NCI-H2196 (cell line): ENCODE measurements at regions not wholly inside any gene's neighbourhood (a gene's known extent, or its start where the extent isn't known, plus 50 kb on each side); places are given as distances from the start of the nearest gene placed in this dataset.

Experiments
- DNase-seq: peaks from one replicate; lab custom pipeline; 2025; ENCODE audit not compliant: unreplicated experiment; lab: John Stamatoyannopoulos, UW

DNA sequence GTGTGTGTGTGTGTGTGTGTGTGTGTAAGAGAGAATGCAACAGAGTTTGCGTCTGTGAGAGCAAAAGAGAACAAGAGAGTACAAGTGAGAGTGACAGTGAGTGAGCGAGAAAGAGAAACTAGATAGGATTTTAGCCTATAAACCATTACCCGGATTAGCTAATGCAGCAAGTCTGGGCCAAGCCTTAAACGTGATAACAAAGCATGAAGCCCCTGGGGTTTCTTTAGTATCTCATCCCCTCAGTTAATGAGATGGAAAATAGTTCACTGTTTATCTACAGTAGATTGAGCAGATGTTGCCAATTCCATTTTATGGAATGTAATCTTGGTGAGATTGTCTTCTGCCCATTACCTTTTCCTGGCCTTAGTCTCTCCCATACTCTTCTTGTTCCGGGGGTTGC is 114.5 kb downstream of the MAT2B start:
- DNase-seq, result no peak

DNA sequence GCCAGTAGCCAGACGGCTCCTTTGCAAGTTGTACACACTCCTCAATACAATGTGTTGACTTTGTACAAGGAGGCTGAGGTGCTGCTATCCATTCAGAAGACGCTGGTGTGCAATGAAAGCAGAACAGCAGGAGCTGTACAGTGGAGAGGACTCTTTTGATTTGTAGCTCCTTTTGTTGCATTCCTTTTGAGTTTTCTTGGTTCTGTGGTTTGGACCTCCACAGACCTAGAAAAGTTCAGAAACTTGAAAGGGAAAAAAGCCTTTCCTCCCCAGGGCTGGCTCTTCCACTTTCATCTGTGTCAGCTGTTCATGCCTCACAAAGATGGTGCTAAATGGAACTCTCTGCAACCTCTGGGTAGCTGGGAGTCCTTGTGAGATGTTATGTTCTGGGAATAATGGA is 117.4 kb downstream of the MAT2B start:
- DNase-seq, result no peak

DNA sequence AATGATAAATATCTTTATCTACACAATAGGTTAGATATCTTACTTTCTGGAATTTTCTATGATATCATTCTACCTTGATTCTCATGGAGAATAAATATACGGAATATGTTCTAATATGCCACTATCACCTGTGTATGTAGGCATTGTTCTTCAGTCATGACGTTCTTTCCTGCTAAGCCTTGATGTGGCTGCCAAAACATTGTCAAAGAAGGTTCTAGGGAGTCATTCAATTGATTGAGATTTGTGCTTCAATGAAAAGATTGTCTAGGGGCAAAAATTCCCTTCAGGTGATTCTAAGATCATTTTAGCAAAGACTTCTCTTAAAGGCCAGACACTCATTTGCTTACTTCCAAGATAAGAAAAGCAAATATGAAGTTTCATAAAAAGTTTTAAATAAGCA is 118.1 kb downstream of the MAT2B start:
- no peak for DNase-seq

DNA sequence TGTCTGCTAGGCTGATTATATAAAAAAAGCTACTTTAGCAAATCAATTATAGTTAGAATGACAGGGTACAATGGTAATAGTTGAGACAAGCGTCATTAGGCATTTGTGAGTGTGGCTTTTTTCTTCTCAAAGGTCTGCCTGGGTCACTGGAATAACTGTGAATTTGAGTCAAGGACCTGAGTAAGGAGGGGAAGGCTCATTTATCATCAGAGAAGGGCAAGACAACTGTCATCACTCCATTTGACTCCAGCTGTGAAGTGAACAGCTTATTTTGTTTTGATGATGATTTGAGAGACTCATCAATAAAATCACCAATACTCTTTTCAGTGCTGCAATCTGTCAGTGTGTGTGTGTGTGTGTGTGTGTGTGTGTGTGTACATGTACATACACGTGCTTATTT is 118.6 kb downstream of the MAT2B start:
- DNase-seq, result no peak

DNA sequence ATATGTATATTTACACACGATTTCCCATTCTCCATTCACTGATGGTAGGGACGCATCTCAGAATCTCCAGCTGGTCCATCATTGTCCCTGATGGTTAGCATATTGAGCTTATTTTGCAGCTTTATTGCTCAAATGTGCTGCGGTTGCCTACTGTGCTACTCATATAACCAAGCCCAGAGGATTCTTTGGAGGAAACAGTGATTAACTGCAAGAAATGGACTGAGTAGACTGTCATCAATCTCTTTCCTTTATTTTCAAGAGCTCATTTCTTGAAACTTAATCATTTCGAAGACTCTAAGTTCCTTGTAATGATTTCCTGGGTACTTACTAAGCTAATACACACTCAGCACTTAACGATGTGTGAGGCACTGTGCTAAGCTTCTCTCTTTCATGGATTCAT is 119.0 kb downstream of the MAT2B start:
- DNase-seq, result no peak

DNA sequence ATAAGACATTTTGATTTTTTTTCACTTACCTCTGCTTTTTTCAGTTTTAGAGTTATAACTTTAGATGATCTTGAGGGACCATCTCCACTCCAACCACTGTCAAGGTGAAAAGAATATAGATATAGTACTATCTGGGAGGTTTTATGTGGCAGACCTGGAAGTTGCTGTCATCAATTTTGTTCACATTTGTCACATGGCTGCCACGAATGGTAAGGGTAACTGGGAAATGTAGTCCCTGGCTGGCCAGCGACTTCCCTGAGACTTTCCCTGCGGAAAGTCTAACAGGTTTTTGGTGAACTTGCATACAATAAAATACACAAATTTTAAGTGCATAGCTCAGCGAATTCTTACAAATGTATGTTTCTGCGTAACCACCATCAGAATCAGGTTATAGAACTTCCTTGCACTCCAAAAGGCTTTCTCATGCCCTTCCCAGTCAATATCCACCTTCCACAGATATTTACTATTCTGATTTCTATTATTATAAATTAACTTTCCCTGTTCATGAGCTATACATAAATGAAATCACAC is 121.5 kb downstream of the MAT2B start:
- DNase-seq, result no peak

DNA sequence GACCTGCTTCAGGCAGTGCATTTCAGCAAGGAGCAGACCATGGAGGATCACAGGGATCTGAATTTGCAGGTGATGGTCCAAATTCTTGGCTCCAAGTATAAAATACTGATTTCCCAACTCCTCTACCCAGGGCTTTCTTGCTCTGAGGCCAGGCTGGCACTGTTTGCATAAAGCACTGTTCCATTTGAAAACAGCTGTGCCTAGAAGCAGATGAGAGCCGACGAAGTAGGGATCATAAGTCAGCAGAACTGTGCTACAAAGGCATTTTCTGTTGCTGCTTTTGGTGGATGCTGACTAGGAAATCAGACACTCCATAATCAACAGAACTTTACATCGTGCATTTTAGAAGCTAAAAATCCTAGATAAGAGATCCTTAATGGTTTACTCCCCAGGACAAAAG is 126.4 kb downstream of the MAT2B start:
- no peak for DNase-seq

DNA sequence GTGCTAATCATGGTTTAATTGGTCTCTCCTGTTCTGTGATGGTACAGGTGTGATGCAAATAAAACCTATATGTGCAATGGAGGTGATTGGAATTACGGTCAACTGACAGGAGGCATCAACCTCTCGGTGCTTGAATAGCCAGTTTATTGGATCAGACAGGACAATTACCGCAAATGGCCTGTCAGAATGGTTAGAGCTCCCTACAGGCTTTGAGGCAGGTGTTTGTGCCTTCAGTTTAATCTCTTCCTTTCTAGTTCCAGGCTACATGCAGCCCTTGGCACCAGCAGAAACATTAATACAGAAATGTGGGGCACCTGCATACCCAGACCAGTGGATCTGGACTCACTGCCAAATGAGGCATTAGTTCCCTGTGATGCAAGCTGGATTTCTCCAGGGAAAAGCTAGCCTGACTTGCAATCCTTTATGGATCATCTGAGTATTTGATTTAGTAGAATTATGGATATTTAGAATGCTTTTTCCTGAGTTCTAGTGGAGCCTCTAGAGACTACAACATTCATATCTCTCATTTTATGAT is 128.6 kb downstream of the MAT2B start:
- no peak for DNase-seq

DNA sequence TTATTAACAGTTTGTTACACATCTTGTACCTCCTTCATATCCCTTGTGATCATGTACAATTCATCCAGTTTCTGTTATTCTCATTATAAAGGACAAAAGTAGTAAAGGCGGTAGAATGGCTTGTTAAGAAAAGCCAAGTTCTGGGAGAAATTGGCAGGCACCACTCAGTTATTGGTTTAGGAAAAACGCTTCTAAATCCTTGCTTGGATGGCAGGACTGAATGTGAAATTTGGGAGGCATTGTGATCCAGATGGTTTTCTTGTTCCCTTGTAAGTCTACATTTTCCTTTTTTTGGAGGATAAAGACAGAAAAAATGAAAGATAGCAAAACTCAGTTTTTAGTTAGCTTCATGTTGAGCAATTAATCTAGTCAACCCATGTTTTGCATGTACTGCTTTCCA is 130.2 kb downstream of the MAT2B start:
- DNase-seq, result no peak

DNA sequence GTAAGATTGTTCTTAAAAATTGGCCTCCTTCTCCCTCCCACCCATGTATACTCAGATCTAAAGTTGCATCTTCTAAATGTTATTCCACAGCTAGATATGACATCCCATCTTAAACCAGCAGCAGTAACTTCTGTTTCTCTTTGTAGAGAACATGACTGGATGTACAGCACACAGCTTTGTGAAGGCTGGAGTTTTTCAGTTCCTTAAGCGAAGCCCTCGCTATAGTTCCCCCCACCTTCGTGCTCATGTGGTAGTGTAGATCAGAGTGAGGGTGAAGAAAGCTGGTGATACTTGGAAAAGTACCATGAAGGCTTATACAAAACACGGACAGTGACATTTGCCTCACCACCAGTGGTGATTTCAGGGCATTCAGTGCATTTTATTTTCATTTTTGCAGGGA is 137.5 kb downstream of the MAT2B start:
- no peak for DNase-seq

DNA sequence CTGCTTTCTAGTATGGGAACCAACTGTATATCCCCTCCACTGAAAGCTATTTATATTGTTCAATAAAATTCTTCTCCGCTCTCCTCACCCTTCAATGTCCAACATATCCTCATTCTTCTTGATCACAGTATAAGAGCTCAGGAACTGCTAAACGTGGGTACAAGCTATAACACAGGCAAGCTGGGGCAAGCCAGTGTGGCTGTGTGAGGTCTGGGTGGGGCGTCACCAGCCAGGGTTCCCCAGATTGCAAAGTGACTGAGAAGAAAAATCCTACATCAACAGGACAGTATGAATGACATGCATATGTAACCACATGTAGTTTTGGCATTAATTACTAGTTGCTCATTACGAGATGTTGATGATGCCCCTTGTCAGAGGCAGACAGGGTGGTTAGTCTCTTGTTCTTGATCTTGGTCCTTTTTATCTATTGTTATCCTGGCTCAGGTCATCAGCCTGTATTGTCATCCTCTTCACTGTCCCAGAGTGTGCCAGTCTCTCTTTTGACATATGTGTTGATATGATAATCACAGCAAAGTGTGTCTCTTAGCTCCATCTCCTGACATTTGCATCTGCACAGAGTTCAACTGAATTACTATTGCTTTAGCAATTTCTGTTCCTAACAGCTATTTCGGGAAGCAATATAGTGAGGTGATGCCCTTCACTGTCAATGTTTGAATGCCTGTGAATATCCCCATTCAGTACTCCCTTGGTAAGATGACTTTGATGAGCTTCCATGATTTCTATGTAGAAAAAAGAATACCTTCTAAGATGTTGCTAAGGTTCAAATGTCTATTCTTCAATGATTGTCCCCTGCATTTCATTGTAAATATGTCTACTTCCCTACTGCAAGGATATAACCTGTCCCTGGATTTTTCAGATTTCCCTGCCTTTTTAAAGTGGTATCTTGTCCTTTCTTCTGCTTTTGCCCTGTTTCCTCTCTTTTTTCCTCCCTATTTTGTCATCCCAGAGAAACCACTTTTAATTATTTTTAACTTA is 140.3 kb downstream of the MAT2B start:
- DNase-seq, result no peak

DNA sequence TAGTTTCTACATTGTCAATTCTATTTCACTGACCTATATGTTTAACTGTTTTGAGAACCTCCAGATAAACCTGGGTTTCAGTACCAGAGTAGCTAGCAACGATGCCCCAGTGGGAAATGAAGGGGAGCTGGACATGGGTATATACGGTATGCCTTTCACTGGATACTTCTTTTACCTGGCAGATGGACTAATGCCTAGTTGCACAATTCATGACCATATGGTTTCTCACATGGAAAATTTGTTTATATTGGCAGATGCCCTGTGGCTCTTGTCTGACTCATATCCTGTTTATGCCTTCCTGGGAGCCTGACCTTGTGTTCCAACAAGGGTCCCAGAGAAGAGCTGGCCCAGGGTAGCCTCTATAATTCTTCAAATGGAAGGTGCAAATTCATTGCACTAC is 144.1 kb downstream of the MAT2B start:
- no peak for DNase-seq

DNA sequence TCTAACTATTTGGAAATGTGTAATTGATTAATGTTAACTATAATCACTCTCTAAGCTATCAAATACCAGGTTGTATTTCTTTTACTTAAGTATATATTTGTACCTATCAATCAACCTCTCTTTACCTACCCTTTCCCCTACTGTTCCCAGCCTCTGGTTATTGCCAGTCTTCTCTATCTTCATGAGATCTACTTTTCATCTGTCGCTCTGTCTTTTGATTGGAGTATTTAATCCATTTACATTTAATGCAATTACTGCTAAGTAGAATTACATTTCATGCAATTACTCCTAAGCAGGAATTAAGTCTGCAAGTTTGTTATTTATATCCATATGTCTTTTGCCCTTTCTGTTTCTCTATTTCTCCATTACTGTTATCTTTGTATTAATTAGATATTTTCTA is 148.1 kb downstream of the MAT2B start:
- no peak for DNase-seq

DNA sequence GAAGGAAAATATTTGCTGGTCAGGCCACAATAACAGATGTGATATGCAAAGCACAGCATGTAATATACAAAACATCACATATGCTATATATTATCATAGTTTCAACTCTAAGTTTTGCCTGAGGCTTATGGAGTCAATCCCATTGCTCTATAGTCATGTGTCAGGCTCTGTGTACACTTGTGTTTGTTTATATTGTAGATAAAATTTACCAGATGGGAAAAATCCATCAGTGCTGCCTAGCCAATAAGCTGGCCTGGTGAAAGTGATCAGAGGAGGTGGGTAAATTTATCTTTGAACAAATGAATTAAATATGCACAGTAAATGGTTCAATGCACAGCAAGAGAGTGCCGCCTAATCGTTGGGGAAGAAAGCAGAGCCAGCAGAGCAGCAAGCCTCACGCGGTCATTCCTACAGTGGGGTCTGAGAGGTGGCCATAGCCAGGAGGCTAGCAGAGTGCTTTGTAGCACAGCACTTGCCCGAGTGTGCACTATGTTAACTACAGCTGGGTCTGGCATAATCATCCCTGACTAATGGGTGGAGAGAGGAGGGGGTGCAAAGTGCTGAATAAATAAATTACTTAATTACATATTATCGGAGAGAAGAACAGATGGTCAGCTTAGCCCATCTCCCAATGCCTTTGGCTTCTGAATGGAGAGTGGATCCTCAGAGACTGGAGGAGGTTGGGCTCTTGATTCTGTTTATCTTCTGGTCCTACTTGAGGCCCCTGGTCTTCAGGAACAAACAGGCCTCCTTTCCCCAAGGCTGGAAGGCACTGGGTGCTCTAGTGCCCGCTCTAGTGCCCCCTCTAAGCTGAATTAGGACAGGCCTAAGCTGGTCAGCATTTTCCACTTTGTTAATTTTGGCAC is 153.5 kb downstream of the MAT2B start:
- no peak for DNase-seq

DNA sequence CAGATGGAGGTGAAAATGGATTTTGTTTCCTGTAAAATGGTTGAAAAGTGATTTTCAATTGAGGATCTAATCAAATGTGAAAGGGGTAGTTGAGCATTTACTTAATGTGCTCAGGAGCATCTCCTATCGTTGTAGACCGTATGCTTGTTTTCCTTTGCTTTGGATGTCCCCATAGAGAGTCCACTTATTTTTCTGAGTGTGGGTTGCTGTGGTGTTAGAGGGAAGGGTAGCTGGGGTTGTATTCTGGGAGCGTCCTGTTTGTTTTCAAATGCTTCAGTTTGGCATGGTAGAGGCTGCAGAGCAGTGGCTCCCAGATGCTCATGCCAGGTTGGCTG is 154.1 kb downstream of the MAT2B start:
- no peak for DNase-seq

DNA sequence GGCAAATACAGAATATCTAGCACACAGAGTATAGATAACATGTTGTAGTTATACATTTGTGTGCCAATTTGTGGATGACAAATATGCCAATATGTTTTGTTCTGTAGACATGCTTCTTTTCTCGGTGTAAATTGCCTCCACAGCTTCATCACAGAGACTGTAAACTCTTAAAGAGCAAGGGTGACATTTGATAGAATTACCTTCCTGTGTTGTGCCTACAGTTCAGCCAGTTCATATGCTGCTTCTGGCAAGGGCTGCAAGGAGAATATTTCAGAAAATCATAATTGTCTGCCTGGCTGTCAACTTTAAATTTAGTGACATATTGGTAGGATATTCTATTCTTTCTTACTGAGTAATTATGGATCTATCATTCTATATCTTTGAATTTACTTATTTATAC is 155.1 kb downstream of the MAT2B start:
- DNase-seq, result no peak

DNA sequence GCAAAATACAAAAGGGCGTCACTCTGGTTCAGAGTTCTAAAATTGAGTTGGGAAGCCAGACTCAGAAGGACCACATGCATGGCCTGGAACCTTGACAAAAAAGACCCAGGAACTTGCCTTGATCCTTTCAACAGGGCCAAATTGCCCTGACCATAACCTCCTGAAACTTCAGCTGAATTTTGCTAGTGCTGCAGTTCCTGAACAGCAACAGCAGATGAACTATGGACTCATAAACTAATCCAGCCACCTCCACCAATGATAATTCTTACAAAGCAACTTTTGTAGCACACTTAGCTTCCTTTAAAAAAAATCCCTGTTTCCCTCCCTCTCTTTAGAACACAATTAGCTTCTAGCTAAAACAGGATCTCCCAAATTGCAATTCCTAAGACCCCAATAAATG is 155.9 kb downstream of the MAT2B start:
- DNase-seq, result no peak

DNA sequence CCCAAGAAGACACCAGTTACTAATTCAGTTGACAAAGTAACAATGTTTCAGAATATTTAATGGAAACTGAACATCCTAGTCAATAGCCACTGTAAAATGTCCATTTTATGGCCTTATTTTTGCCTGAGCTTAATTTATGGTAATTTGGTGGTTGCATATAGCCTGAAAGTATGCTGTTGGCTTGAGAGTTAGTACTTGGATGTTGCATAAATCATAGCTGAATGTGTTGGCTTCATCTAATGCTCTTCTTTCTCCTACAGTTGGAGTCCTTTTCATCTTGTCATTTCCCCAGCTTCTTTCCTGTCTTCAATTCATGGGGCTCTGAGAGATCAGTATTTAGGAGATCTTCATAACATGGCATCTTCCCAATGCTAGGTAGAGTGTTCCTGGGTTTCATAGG is 164.6 kb downstream of the MAT2B start:
- DNase-seq, result no peak

DNA sequence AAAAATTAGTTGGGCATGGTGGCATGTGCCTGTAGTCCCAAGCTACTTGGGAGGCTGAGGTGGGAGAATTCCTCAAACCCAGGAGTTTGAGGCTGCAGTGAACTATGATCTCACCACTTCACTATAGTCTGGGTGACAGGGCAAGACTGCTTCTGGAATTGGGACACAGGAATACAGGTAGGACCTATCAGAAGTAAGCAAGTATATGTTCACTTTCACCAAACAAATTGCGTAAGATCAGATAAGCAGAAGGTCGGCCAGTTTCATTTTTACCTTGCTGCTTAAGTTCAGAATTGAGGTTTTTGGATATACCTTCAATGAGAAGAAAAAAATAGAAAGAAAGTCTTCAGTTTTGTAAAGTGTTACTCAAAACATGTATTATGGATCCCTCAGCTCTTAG is 171.7 kb downstream of the MAT2B start:
- no peak for DNase-seq

DNA sequence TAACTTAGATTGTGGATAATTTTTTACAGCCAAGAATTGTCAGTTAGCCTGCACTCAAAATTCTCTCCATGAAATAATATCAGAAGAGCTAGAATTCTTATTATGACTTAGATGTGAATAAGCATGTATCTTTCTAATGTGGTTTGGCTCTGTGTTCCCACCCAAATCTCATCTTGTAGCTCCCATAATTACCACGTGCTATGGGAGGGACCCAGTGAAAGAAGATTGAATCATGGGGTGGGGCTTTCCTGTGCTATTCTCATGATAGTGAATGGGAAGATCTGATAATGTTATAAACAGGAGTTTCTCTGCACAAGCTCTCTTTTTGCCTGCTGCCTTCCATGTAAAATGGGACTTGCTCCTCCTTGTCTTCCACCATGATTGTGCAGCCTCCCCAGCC is 176.8 kb downstream of the MAT2B start:
- no peak for DNase-seq

DNA sequence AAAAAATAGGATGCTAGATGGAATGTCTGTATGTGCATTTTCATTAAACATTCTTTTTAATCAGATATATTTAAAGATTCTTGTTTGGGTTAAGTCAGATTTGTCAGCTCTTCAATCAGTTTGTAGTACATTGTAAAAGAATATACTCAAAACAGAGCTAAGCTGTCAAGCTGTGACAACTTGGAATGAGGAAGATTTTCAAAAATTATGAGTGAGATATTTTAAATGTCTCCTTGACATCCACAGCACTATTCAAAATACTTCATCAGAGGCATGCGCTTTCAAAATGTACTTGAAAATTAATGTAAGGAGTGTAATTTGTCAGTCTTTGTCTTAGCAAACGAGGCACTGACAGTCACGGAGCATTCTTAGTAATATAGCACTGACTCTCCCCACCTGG is 182.0 kb downstream of the MAT2B start:
- DNase-seq, result no peak

DNA sequence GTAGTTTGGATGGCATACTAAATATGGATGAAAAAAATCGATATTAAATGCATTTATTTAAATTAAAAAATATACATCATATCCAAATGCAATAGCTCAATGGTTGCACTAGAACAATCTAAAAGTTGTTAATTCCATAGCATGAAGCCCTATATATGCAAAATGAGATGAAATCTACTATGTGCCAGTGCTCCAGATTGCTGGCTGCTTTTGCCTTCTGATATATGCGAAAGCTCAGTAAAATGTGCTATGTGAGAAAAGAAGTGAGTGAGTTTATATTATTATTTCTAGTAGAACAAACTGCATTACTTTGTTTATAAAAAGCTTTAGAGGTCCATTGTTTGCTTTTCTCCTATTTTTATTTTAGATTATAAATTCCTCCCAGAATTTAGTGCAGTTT is 186.7 kb downstream of the MAT2B start:
- no peak for DNase-seq
